ENCODE measurements at regions not wholly inside any gene's neighbourhood (a gene's known extent, or its start where the extent isn't known, plus 50 kb on each side); places are given as distances from the start of the nearest gene placed in this dataset.
"Not testable (repeated sequence)": the region's sequence is repeated elsewhere in the genome, so short reads cannot be mapped to it uniquely, and the experiment has no call there.

DNA sequence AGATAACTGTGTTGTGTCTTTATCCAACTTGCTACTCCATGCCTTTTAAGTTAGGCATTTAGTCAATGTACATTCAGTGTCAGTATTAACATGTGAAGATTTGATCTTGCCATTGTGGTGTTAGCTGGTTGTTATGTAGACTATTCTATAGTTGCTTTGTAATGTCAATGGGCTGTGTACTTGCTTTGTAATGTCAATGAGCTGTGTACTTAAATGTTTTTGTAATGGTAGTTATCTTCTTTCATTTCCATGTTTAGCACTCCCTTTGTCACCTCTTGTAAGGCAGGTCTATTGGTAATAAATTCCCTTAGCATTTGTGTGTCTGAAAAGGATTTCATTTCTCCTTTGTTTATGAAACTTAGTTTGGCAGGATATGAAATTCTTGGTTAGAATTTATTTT, 53.4 kb downstream of the MC4R start:
- DNase-seq (ENCODE audit: low read depth) = no peak

DNA sequence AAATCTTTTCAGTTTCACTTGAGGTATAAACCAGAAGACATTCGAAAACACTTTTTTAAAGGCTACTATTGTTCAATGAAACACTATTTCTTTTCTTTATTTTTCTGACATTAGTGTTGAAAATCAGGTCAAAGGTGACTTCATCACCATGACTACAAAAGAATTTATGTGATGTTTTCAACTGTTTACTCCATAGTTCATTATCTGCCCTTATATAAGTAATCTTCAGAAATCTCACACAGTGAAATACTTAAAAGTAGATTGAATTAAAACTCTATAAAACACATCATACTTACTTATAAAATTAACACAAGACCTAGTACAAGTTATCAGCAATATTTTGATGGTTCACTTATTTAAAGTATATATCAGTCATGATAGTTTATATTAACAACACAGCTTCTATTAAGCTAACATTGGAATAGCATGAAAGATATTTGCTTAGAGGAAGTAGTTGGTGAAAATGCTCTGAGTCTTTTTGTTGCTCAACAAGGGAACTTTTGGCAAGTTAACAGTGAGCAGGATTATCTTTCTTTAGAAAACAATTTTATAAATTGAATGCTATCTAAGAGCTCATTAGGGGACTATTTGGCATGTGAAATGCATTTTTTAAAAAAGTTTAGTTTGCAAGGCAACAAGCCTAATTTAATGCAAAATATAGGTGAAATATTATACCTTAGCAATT, 60.8 kb downstream of the MC4R start:
- no peak for DNase-seq (ENCODE audit: low read depth)

DNA sequence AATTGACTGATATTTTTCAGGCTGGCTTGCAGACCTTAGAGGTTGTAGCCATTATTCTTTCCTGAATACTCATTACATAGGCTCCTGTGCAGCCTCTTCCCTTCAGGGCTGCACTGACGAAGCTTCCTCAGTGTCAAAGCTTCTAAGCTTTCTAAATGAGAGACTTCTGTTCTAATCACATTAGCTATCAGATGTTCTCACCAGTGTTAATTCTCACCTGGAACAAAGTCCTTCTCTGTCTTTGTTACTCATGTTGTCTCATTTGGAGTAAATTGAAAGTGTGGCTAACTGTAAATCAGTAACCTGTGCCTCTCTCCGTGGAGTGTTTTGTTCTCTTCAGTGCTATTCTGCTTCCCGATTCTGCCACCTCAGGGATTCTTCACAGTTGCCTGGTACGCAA, 76.9 kb downstream of the MC4R start:
- no peak for DNase-seq (ENCODE audit: low read depth)

DNA sequence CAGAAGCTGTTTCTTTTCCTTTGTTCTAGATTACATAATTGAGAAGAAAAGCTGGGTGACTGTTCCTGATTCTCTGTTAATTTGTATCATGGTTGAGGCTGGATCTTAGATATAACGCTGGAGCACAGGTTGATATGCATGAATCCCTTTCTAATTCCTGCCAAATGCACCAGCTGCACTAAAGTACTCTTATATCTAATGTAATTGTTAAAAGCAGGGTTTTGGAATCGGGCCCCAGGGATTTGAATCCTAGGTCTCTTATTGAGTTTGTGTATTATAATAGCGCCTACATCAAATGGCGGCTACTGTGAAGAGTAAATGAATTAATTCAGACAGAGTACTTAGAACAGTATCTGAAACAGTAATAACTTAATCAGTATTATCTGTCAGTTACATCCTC, 80.4 kb downstream of the MC4R start:
- no peak for DNase-seq (ENCODE audit: low read depth)

DNA sequence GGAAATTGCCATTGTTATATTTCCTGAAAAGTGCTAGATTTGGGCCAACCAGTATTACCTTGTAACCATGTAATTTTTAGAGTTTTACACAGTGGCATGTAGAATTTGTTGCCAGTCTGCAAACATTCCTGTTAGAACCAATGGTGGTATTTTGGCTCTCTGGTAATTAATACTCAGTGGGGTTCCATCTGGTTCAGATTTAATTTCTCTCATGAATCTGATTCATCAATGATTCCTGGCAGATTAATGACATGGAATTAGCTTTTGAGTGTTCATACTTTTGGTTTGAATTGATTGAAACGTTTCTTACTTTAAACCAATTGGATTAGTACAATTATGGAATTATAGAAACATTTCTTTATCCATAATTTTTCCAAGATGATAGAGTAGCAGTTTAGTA, 93.2 kb downstream of the MC4R start:
- DNase-seq (ENCODE audit: low read depth) = no peak

DNA sequence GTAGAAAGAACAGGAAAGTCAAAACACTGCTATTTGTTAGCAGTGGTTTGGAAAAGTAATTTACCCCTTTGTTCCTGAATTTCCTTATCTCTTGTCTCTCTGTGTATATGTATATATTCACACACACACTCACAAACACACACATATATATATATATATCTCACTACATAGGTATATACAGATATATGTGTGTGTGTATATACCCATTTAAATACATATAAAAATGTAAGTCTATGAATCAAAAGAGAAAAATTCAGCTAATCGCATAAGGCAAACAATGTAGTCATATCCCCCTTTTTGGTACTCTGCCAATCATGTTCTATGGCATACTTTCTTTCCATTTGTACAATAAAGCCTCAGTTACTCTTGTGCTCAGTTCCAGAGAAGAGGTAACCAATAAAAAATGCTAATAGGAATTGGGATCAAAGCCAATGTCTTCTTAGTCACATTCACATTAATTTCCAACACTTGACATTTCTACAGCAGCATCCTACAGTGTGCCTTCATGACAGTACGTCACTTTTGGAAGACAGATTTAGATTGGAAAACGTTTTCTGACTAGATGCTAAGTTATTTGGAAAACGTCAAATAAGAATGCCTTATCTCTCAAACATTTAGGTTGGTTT, 94.6 kb downstream of the MC4R start:
- no peak for DNase-seq (ENCODE audit: low read depth)

DNA sequence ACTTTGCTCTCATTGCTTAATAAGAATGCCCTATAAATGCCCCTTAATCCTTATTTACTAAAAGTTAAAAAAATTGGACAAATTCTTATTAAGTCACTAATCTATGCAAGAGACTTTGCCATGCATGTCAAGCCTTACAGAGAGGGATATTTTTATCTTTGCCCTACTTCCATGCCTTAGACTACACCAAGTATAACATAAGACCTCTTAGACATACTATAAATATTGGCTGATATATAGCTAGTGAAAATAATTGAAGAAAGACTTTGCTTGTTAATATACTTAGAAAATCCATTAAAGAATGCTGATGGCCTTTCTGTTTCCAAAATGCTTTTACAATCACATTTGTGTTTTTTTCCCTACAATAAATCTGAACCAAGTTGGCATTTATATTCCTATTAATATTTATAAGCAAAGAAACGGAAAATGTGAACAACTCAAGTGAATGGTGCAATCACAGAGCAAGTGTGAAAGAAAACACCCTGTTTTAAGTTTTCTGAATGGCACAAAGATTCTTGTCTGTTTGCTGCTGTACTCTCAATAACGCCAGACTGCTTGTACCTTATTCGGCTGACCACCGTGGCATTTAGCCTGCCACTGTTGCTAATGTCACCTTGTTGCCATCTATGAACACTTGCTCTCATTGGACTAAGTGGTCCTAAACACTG, 105.0 kb downstream of the MC4R start:
- DNase-seq (ENCODE audit: low read depth) = no peak

DNA sequence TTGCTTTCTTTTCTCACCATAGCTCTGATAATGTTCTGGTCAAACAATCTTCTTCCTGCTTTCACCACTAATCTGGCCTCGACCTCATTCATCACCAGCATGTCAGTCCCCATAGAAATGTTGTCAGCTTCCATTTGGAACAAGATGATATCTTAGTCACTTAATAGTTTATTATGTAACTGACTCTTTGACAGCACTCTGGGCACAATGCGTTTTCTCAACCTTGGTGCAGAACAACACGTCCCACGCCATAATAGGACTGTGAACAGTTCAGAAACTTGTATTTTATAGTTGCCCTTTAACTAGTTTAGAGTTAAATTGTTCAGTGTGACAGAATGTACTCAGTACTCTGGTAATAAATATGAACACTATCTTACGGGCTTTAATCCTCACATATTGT, 106.0 kb downstream of the MC4R start:
- no peak for DNase-seq (ENCODE audit: low read depth)

DNA sequence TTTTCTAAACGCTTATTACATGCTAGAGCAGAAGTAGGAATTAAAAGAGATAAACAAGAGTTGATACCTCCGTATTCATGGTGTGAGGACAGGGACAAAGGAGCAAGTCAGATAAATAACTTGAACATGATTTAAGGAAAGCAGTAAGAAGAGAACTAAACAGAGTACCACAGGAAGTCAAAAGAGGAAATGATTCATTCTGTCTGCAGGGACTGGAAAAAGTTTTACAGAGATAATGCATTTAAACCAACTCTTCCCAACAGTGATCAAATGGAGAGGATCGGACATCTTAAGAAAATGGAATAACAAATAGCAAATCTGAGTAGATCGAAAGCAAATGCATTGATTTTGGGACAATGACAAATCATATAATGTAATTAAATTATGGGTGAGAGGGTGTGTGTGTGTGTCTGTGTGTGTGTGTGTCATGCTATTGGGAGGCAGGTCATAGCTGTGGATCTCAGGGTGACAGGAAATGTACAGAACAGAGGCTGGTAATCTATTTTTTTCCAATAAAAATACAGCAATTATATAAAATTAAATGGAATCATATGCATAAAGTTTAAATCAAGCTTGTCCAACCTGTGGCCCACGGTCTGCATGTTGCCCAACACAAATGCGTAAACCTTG, 113.4 kb downstream of the MC4R start:
- DNase-seq (ENCODE audit: low read depth) = peak; percentile 11

DNA sequence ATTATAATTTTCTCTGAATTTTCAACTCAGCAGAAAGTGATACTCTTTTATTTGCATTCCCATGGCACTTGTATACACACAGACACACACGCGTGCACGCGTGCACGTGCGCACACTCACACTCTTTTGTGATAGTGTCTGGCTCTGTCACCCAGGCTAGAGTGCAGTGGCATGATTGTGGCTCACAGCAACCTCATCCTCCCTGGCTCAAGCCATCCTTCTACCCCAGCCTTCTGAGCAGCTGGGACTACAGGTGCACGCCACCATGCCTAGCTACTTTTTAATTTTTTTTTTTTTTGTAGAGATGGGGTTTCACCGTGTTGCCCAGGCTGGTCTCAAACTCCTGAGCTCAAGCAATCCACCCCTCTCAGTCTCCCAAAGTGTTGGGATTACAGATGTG, 123.2 kb downstream of the MC4R start:
- no peak for DNase-seq (ENCODE audit: low read depth)

DNA sequence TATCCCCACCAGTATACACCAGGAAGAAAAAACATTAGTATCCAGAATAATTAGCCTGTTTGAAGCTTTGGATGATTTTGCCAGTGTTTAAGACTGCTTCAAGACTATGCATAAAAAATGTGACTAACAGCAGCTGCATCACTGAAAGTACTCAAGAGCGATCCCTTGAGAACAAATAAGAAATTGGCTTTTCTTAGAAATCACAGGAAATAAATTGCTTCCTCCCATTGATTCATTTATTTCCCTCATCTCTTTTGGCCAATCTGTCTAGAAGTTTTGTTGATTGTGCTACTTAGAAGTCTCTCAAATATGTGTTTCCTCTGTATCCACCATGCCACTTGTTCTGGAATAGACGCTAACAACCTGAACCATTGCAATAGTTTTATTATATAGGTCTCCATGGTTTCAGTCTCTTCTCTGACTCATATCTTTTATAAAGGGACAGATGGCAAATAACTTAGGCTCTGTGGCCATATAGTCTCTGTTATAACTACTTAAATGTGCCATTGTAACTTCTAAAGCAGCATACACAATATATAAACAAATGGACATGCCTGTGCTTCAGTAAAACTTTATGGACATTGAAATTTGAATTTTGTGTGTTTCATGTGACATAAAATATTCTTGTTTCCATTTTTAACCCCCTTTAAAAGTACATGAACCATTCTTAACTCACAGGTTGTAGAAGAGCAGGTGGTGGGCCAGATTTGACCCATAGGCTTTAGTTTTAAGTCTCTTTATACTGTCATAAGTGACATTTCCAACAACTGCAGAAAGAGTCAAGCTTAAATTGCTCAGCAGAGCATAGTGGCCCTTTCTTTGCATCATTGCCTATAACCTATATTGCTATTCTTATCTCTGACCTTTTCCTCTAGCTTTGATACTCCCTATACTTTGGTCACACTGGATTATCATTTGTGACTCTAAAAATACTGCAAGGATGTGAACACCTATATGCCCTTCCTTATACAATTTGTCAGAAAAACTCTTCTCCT, 123.9 kb downstream of the MC4R start:
- no peak for DNase-seq (ENCODE audit: low read depth)

DNA sequence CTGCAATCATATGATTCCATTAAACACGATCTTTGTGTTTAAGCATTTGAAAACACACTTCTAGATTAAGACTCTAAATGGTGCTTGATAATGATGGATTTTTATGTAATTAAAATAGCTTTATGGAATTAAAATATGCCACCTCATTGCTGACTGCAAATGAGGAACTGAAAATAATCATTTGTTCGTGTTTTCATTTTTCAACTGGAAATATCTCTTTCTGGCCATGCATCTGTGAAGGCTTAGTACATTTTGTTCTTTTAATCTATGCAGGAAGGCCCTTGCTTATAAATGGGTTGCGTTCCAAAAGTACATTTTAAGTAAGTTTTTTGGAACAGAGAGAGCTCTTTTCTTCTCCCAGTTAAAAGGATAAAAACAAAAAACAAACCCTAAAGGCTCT, 125.5 kb downstream of the MC4R start:
- no peak for DNase-seq (ENCODE audit: low read depth)

DNA sequence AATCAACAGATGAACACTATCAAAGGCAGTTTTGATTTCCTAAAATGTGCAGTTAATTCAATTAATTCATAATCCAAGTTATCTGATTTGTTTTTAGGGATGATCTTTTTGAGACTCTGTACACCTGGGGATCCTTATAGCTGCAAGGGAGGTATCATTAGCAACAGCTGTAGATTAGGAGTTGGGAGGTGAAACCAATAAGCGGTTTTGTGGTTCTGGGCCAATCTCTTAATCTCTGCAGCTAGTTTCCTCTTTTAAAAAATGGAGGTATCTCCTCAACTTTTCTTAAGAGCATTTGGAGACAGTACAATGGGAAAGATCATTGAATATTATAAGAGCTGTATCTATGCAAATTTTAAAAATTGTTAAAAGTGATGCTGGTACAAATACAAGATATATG, 126.0 kb downstream of the MC4R start:
- DNase-seq (ENCODE audit: low read depth) = no peak

DNA sequence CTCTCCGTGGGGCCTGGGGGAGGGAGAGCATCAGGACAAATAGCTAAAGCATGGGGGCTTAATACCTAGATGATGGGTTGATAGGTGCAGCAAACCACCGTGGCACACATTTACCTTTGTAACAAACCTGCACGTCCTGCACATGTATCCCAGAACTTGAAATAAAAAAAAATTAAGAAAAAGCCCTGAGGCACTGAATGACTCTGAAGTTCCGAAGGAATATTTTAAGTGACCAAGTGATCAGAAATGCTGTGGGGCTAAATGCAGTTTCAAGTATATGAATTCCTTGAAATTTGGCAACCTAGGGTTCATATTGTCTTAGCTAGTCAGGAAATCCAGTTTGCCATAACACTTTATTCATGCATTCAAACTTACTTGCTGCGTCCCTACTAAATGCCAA, 127.5 kb downstream of the MC4R start:
- DNase-seq (ENCODE audit: low read depth) = no peak

DNA sequence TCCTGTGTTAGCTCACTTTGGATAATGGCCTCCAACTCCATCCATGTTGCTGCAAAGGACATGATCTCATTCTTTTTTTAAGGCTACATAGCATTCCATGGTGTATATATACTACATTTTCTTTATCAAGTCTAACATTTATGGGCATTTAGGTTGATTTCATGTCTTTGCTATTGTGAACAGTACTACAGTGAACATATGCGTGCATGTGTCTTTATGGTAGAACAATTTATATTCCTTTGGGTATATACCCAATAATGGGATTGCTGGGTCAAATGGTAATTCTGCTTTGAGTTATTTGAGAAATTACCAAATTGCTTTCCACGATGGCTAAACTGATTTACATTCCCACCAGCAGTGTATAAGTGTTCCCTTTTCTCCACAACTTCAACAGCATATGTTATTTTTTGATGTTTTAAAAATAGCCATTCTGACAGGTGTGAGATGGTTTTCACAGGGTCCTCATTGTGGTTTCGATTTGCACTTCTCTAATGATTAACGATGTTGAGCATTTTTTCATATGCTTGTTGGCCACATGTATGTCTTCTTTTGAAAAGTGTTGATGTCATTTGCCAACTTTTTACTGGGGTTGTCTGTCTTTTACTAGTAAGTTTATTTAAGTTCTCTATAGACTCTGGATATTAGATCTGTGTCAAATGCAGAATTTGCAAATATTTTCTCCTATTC, 133.4 kb downstream of the MC4R start:
- not testable (repeated sequence) for DNase-seq (ENCODE audit: low read depth)

DNA sequence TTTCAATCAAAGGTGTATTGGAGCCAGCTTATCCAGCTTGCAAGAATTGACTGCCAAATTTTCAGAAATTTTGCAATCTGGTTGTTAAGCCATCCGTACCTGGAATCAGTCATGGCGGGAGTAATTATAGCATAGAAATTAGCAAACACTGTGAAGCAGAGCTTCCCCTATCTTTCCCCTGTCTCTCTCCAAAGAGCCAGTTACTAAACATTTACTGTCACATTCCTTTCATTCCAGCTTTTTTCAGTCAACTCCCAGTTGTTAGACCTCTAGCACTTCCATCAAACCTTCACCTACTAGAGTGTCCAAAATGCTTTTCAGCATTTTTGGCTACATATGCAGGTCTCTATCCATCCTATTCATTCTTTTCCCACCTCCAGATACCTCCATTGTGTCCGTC, 137.4 kb downstream of the MC4R start:
- peak; percentile 1 for DNase-seq (ENCODE audit: low read depth)

DNA sequence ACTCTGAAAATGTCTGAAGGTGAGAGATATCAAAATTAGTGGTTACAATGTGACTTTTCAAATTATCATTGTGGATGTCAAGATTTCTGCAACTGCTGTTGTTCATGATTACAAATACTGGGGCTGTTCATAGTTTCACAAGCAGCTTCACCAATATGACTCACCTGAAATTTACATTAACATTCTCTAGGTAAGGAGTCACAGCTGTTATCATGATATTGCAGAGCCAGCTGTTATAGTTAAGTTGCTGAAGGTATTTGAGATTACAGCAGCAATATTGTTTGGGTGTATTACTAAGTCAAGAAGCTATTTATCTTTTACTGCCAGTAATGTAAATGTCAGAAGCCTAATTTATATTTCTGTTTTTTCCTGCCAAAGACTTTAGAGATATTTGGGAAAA, 140.0 kb downstream of the MC4R start:
- no peak for DNase-seq (ENCODE audit: low read depth)

DNA sequence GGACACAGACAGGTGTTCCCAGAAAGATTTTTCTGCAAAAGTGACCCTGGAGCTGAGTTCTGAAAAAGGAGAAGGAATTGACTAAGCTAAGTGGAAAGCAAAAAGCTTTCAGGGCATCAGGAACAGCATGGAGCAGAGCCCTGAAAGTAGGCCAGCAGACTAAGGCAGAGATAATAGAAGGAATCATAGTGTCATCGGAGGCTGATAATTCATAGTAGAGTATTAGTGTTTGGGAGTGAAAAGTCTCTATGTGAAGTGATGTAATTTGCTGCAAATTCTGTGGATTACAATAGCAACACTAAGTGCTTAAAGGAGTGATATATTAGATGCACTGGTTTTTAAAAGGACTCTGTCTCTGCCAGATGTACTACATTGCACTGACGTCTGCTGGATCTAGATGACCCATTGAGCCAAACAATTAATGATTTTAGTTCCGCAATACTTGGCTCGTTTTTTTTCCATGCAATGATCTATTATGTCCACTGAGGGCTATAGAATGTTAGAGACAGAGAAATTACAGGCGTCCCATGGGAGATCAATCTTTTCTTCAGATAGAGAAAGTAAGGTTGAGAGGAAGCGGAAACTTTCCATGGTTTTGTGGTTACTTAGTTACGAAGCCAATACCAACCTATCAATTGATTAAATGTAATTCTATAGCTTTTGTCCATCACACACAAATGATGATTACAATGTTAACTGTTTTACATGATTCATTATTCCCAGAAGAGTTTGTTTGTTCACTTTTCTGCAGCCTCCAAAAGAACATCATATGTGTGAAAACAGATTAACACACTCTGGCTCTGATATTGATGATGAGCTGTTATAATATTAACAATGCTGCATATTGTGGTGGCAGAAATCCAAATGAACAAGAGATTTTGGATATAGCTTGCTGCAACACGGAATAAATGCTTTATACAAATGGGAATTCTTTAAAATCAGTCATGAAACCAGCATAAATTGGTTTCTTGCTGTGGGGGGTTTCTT, 143.7 kb downstream of the MC4R start:
- DNase-seq (ENCODE audit: low read depth) = no peak

DNA sequence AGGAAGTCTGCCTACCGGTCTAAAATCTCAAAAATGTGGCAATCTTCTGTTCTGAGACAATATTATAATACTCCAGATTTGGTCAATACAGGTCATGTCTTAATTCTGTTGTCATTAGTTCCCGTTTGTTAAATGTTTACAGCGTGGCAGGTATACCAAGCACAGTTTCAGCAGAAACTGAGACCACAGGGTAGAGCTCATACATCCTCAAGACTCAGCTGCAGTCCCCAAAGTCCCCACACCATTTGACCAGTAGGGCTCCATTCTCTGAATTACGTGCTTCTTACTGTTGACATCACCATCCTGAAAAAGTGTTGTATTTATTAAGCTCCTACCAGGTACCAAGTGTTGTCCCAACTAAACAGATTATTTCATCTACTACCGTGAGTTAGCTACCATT, 157.1 kb downstream of the MC4R start:
- DNase-seq (ENCODE audit: low read depth) = no peak

DNA sequence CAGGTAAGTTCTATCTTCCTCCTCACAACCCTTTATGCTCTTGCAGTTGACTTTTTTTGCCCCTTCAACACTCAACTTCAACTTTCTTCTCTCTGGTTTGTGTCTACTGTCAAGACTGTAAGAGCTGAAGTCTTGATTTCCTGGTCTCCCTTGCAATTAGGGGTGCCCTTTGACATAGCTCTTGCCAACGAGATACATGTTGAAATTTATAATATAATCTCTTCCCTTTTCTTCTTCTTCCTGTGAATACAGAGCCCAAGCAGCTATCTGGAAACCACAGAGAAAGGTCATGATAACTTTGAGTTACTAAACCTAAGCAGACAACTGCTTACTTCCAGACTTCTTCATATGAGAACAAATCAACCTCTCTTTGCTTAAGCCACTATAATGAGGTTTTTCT, 163.5 kb downstream of the MC4R start:
- DNase-seq (ENCODE audit: low read depth) = no peak
